GM19452 (cell line): ENCODE measurements at regions not wholly inside any gene's neighbourhood (a gene's known extent, or its start where the extent isn't known, plus 50 kb on each side); places are given as distances from the start of the nearest gene placed in this dataset.

Experiments
- ATAC-seq: cut with Tn5 transposase; IDR thresholded peaks from one replicate; pipeline ENCODE4 v1.9.1; 2021; ENCODE audit not compliant: unreplicated experiment

GRCh38 chr14:62138593-62138992 is 376.4 kb downstream of the SNAPC1 start:
- no peak for ATAC-seq

- no peak for ATAC-seq
Measured at GRCh38 chr14:62141139-62141538, 378.9 kb downstream of the SNAPC1 start.

GRCh38 chr14:62143245-62143644 is 381.0 kb downstream of the SNAPC1 start:
- no peak for ATAC-seq

- ATAC-seq = no peak
Measured at GRCh38 chr14:62144863-62145262, 382.6 kb downstream of the SNAPC1 start.

- ATAC-seq = no peak
Measured at GRCh38 chr14:62146030-62146429, 383.8 kb downstream of the SNAPC1 start.

- no peak for ATAC-seq
Measured at GRCh38 chr14:62156052-62156451, 393.8 kb downstream of the SNAPC1 start.

- ATAC-seq = no peak
Measured at GRCh38 chr14:62158779-62159178, 396.6 kb downstream of the SNAPC1 start.

GRCh38 chr14:62159314-62159713 is 397.1 kb downstream of the SNAPC1 start:
- ATAC-seq = no peak

GRCh38 chr14:62162998-62163589 is 400.9 kb downstream of the SNAPC1 start:
- ATAC-seq = no peak

- no peak for ATAC-seq
Measured at GRCh38 chr14:62168564-62169155, 406.4 kb downstream of the SNAPC1 start.

- ATAC-seq = no peak
Measured at GRCh38 chr14:62179367-62180018, 417.3 kb downstream of the SNAPC1 start.

- no peak for ATAC-seq
Measured at GRCh38 chr14:62181591-62181990, 419.4 kb downstream of the SNAPC1 start.

- ATAC-seq = no peak
Measured at GRCh38 chr14:62185078-62185477, 422.9 kb downstream of the SNAPC1 start.

GRCh38 chr14:62187265-62187664 is 425.0 kb downstream of the SNAPC1 start:
- ATAC-seq = no peak

GRCh38 chr14:62189698-62190097 is 427.5 kb downstream of the SNAPC1 start:
- no peak for ATAC-seq

GRCh38 chr14:62206456-62206855 is 444.2 kb downstream of the SNAPC1 start:
- no peak for ATAC-seq

GRCh38 chr14:62209287-62209899 is 447.2 kb downstream of the SNAPC1 start:
- ATAC-seq = no peak

- no peak for ATAC-seq
Measured at GRCh38 chr14:62213516-62213915, 451.3 kb downstream of the SNAPC1 start.

GRCh38 chr14:62216121-62216520 is 453.9 kb downstream of the SNAPC1 start:
- no peak for ATAC-seq

GRCh38 chr14:62234849-62235248 is 472.6 kb downstream of the SNAPC1 start:
- no peak for ATAC-seq

- no peak for ATAC-seq
Measured at GRCh38 chr14:62244221-62244620, 482.0 kb downstream of the SNAPC1 start.

GRCh38 chr14:62247266-62247665 is 485.0 kb downstream of the SNAPC1 start:
- no peak for ATAC-seq
